ENCODE measurements at regions not wholly inside any gene's neighbourhood (a gene's known extent, or its start where the extent isn't known, plus 50 kb on each side); places are given as distances from the start of the nearest gene placed in this dataset.

GRCh38 chr16:26189536-26189935 lies 497.8 kb downstream of the HS3ST4 start:
- H3K27me3 ChIP-seq (ENCODE audit: control insufficient read depth in 1 of 2, insufficient read depth in 2 of 2, low read length in 2 of 2), result peaks cover 5 to 10% of the 10 kb centered on the region in 2 experiments
- Mint-ChIP-seq H3K36me3 (ENCODE audit: low read depth) (no peaks in the 10 kb centered on the region), H3K4me1 (ENCODE audit: low read depth) (no peaks in the 10 kb centered on the region), H3K27ac (no peak overlapping the region), H3K27me3 (peaks cover 26% of the 10 kb centered on the region), H3K4me3 (no peak overlapping the region), H3K9me3 (no peaks in the 10 kb centered on the region)
- DNase-seq (no peak), ATAC-seq (ENCODE audit: poor library complexity) (no peak)
- no peak overlapping the region for H3K4me3 ChIP-seq (ENCODE audit: low read length)
- POLR2A ChIA-PET, result no interaction called here
- CTCF ChIA-PET, result interaction anchor here (1.5 kb wide), 1 partner anchor 9 kb away, joined by 4 read pairs; no protein-coding TSS in a partner anchor
- no peaks in the 10 kb centered on the region for H3K9me3 ChIP-seq (ENCODE audit: control insufficient read depth in 1 of 2, insufficient read depth in 1 of 2, low read length in 2 of 2)
- intact Hi-C loops (cut with DNase I, micrococcal nuclease), result no loop called here
- no peaks in the 10 kb centered on the region for H3K36me3 ChIP-seq (ENCODE audit: insufficient read depth, low read length)
- no peaks in the 10 kb centered on the region for H3K4me1 ChIP-seq (ENCODE audit: insufficient read depth, low read length)
- no peak for TF ChIP-seq CTCF (IDR thresholded peaks at IDR 0.05)
- H3K27ac ChIP-seq (ENCODE audit: low read depth in 1 of 2, low read length in 2 of 2), result no peak overlapping the region

DNA sequence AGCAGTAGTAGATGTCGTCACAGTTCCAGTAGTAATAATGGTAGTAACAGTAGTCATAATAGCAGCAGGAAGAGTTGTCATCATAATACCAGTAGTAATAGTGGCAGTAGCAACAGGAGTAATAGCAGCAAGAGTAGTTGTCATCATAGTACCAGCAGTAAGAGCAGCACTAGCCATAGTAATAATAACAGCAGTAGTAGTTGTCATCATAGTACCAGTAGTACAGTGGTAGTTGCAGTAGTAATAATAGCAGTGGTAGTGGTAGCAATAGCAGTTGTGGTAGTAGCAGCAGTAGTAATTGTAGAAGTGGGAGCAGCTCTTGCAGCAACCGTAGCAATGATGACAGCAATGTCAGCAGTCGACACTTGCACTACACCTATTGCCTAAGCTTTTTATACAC lies 502.8 kb downstream of the HS3ST4 start:
- Mint-ChIP-seq H3K27me3 (peaks cover 12% of the 10 kb centered on the region), H3K4me1 (ENCODE audit: low read depth) (no peaks in the 10 kb centered on the region), H3K36me3 (ENCODE audit: low read depth) (no peaks in the 10 kb centered on the region), H3K4me3 (no peak overlapping the region), H3K27ac (no peak overlapping the region), H3K9me3 (no peaks in the 10 kb centered on the region)
- ATAC-seq (ENCODE audit: poor library complexity) (no peak), DNase-seq (no peak)
- Histone ChIP-seq H3K9me3 (ENCODE audit: control insufficient read depth in 1 of 2, insufficient read depth in 1 of 2, low read length in 2 of 2) (peaks cover 0 to 6% of the 10 kb centered on the region in 2 experiments), H3K36me3 (ENCODE audit: insufficient read depth, low read length) (no peaks in the 10 kb centered on the region), H3K4me3 (ENCODE audit: low read length) (no peak overlapping the region), H3K4me1 (ENCODE audit: insufficient read depth, low read length) (no peaks in the 10 kb centered on the region), H3K27me3 (ENCODE audit: control insufficient read depth in 1 of 2, insufficient read depth in 2 of 2, low read length in 2 of 2) (peaks cover 2 to 8% of the 10 kb centered on the region in 2 experiments), H3K27ac (ENCODE audit: low read depth in 1 of 2, low read length in 2 of 2) (no peak overlapping the region)
- ChIA-PET CTCF (no interaction called here), POLR2A (no interaction called here)
- no peak for TF ChIP-seq CTCF (IDR thresholded peaks at IDR 0.05)
- intact Hi-C loops (cut with DNase I, micrococcal nuclease), result no loop called here

- CTCF ChIA-PET, result no interaction called here
- no peaks in the 10 kb centered on the region for H3K36me3 ChIP-seq (ENCODE audit: insufficient read depth, low read length)
- H3K4me1 ChIP-seq (ENCODE audit: insufficient read depth, low read length), result no peaks in the 10 kb centered on the region
- POLR2A ChIA-PET, result no interaction called here
- peaks cover 0 to 6% of the 10 kb centered on the region in 2 experiments for H3K9me3 ChIP-seq (ENCODE audit: control insufficient read depth in 1 of 2, insufficient read depth in 1 of 2, low read length in 2 of 2)
- Mint-ChIP-seq H3K4me1 (ENCODE audit: low read depth) (no peaks in the 10 kb centered on the region), H3K9me3 (no peaks in the 10 kb centered on the region), H3K27me3 (peaks cover 10% of the 10 kb centered on the region), H3K4me3 (no peak overlapping the region), H3K27ac (no peak overlapping the region), H3K36me3 (ENCODE audit: low read depth) (no peaks in the 10 kb centered on the region)
- TF ChIP-seq CTCF (IDR thresholded peaks at IDR 0.05), result no peak
- no peak overlapping the region for H3K4me3 ChIP-seq (ENCODE audit: low read length)
- H3K27ac ChIP-seq (ENCODE audit: low read depth in 1 of 2, low read length in 2 of 2), result no peak overlapping the region
- peaks cover 1 to 2% of the 10 kb centered on the region in 2 experiments for H3K27me3 ChIP-seq (ENCODE audit: control insufficient read depth in 1 of 2, insufficient read depth in 2 of 2, low read length in 2 of 2)
- intact Hi-C loops (cut with DNase I, micrococcal nuclease), result no loop called here
- ATAC-seq (ENCODE audit: poor library complexity), result no peak
- no peak for DNase-seq
These were observed 503.5 kb downstream of the HS3ST4 start for GRCh38 chr16:26195225-26195624.
